ENCODE measurements at regions not wholly inside any gene's neighbourhood (a gene's known extent, or its start where the extent isn't known, plus 50 kb on each side); places are given as distances from the start of the nearest gene placed in this dataset.

DNA sequence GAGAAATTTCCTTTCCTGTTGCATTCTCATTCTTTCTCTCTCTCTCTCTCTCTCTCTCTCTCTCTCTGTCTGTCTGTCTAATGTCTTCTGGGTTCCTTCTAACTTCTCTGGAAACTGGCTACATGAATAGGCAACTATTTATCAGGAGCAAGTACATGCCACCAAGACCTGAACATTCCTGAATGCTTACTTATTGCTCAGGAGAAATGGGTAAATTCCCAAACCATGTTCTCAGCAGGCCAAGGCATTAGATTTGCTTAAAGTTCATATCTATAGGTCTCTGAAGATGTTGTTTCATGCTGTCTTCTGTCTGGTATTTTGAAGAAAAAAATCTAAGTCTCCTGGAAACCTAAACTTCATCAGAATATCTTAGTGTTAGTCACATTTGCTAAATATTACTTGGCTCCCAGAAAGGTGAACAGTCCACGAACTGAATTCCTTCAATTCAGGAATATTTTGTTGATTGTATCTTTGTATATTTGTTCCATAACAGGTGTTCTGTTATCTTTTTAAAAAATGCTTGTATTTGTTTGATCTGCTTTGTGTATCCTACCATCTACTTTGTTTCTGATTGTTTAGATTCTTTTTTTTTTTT is 77.2 kb upstream of the FIGN start:
- no peaks in the 10 kb centered on the region for H3K4me1 ChIP-seq
- intact Hi-C loops (cut with DNase I), result no loop called here

GRCh38 chr2:163808406-163808805 is 72.6 kb upstream of the FIGN start:
- no peak for DNase-seq
- H3K9ac ChIP-seq (ENCODE audit: low read depth in 2 of 2, low read length in 2 of 2), result no peak overlapping the region
- no peaks in the 10 kb centered on the region for H3K9me3 ChIP-seq
- H3K4me3 ChIP-seq, result no peak overlapping the region
- H3K4me1 ChIP-seq, result no peaks in the 10 kb centered on the region
- no peak overlapping the region for H3K27ac ChIP-seq
- H3K36me3 ChIP-seq, result no peaks in the 10 kb centered on the region
- TF ChIP-seq CTCF (IDR thresholded peaks at IDR 0.05), result no peak
- H3K27me3 ChIP-seq, result no peaks in the 10 kb centered on the region
- intact Hi-C loops (cut with DNase I), result no loop called here

More for the DNA sequence above, 77.2 kb upstream of the FIGN start:
- no peak for TF ChIP-seq CTCF (IDR thresholded peaks at IDR 0.05)
- Histone ChIP-seq H3K4me3 (no peak overlapping the region), H3K27me3 (no peaks in the 10 kb centered on the region), H3K9me3 (no peaks in the 10 kb centered on the region), H3K36me3 (no peaks in the 10 kb centered on the region), H3K9ac (ENCODE audit: low read depth in 2 of 2, low read length in 2 of 2) (no peak overlapping the region), H3K27ac (no peak overlapping the region)
- no peak for DNase-seq

DNA sequence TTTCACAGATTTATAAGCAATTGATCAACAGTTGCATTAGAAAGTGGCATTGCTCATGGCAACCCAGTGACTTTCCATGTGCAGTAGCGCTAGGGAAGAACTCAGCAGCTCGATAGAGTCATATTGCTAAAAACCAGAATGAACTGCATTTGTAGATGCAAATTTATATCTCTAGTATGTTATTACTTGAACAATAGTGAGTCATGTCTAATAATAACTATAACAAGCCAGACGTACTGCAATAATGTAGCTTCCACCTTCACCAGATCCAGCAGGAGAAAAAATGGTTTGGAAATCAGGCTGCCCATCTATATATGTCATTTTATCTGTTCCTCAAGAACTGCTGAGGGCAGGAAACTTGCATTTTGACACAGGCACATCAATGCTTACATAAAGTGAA is 66.5 kb upstream of the FIGN start:
- intact Hi-C loops (cut with DNase I), result no loop called here
- DNase-seq, result no peak
- Histone ChIP-seq H3K4me3 (no peak overlapping the region), H3K4me1 (no peaks in the 10 kb centered on the region), H3K27ac (no peak overlapping the region), H3K9me3 (no peaks in the 10 kb centered on the region), H3K27me3 (no peaks in the 10 kb centered on the region), H3K9ac (ENCODE audit: low read depth in 2 of 2, low read length in 2 of 2) (no peak overlapping the region), H3K36me3 (no peaks in the 10 kb centered on the region)
- TF ChIP-seq CTCF (IDR thresholded peaks at IDR 0.05), result no peak

DNA sequence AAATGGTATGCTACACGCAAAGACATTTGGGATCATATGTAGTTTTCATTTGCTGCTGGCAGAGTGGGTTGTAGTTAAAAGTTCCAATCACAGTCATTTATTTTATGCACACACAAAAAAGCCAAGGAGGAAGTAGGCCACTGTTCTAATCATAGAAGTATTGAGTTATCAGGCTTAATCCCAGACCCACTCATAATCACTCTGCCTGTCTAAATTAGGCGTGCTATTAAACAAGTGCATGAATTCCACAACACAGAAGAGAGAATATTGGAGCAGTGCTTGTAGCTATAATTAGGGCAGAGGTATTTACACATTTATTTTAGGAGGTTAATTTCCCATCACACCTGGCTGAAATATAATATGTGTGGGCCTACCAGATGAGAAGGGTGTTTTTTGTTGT is 65.7 kb upstream of the FIGN start:
- intact Hi-C loops (cut with DNase I), result no loop called here
- DNase-seq, result no peak
- Histone ChIP-seq H3K9me3 (no peaks in the 10 kb centered on the region), H3K9ac (ENCODE audit: low read depth in 2 of 2, low read length in 2 of 2) (no peak overlapping the region), H3K27me3 (no peaks in the 10 kb centered on the region), H3K27ac (no peak overlapping the region), H3K4me1 (no peaks in the 10 kb centered on the region), H3K4me3 (no peak overlapping the region), H3K36me3 (no peaks in the 10 kb centered on the region)
- TF ChIP-seq CTCF (IDR thresholded peaks at IDR 0.05), result no peak

DNA sequence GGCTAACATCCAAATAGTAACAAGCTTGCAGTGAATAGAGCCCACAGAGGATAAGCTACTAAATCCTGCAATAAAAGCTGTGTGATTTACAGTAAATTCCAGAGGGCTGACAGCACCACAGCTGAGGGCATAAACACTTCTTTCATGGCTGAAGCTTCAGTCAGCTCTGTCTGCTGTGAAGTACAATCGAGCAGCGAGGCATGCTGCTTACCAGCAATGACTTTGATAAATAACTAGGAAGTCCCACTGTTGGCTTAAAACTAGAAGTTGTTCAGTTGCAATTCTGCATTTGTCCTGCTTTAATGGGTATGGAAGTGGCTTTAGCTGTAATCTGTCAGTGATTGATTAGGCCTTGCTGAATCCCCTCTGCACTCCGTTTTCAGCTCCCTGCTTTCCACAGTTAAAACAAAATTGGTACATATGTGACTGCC is 65.2 kb upstream of the FIGN start:
- DNase-seq, result no peak
- no peak overlapping the region for H3K27ac ChIP-seq

More for the DNA sequence above, 65.2 kb upstream of the FIGN start:
- Histone ChIP-seq H3K4me3 (no peak overlapping the region), H3K9ac (ENCODE audit: low read depth in 2 of 2, low read length in 2 of 2) (no peak overlapping the region), H3K4me1 (no peaks in the 10 kb centered on the region), H3K36me3 (no peaks in the 10 kb centered on the region), H3K9me3 (no peaks in the 10 kb centered on the region), H3K27me3 (no peaks in the 10 kb centered on the region)
- TF ChIP-seq CTCF (IDR thresholded peaks at IDR 0.05), result no peak
- intact Hi-C loops (cut with DNase I), result no loop called here

Measured in colonic mucosa (tissue), 4 donors.